Activated CD8-positive, alpha-beta memory T cell treated with anti-CD3 and anti-CD28 coated beads for 1 hour (primary cell): ENCODE measurements at regions not wholly inside any gene's neighbourhood (a gene's known extent, or its start where the extent isn't known, plus 50 kb on each side); places are given as distances from the start of the nearest gene placed in this dataset.
"Not testable (repeated sequence)": the region's sequence is repeated elsewhere in the genome, so short reads cannot be mapped to it uniquely, and the experiment has no call there.

Source experiments
- DNase-seq, 2 donors: peaks; one replicate each; pipeline ENCODE4 v3.0.0-alpha.2; 2020; ENCODE audit warnings: low read depth in 1 of 2; ENCODE audit errors: extremely low read depth in 1 of 2

- no peak for DNase-seq
Observed at GRCh38 chr21:35297665-35298064, 248.6 kb upstream of the RUNX1 start.

- DNase-seq = no peak
Observed at GRCh38 chr21:35294231-35294898, 245.3 kb upstream of the RUNX1 start.

- DNase-seq = no peak
Observed at GRCh38 chr21:35291973-35292627, 243.0 kb upstream of the RUNX1 start.

GRCh38 chr21:35291034-35291433 lies 241.9 kb upstream of the RUNX1 start:
- DNase-seq = no peak

GRCh38 chr21:35288238-35288637 lies 239.1 kb upstream of the RUNX1 start:
- DNase-seq = no peak

GRCh38 chr21:35284199-35284598 lies 235.1 kb upstream of the RUNX1 start:
- no peak for DNase-seq

- DNase-seq = no peak
Observed at GRCh38 chr21:35282944-35283343, 233.8 kb upstream of the RUNX1 start.

- no peak for DNase-seq
Observed at GRCh38 chr21:35281956-35282355, 232.9 kb upstream of the RUNX1 start.

- no peak for DNase-seq
Observed at GRCh38 chr21:35280231-35280630, 231.1 kb upstream of the RUNX1 start.

GRCh38 chr21:35275776-35276175 lies 226.7 kb upstream of the RUNX1 start:
- no peak for DNase-seq

- no peak for DNase-seq
Observed at GRCh38 chr21:35274923-35275322, 225.8 kb upstream of the RUNX1 start.

- DNase-seq = no peak
Observed at GRCh38 chr21:35274090-35274489, 225.0 kb upstream of the RUNX1 start.

GRCh38 chr21:35273333-35273732 lies 224.2 kb upstream of the RUNX1 start:
- DNase-seq = no peak

- not testable (repeated sequence) for DNase-seq
Observed at GRCh38 chr21:35271344-35272118, 222.4 kb upstream of the RUNX1 start.

GRCh38 chr21:35268817-35269216 lies 219.7 kb upstream of the RUNX1 start:
- no peak for DNase-seq

GRCh38 chr21:35268261-35268660 lies 219.2 kb upstream of the RUNX1 start:
- no peak for DNase-seq

- no peak for DNase-seq
Observed at GRCh38 chr21:35266546-35266945, 217.4 kb upstream of the RUNX1 start.

GRCh38 chr21:35265170-35265877 lies 216.2 kb upstream of the RUNX1 start:
- no peak for DNase-seq

- DNase-seq = no peak
Observed at GRCh38 chr21:35259457-35259856, 210.4 kb upstream of the RUNX1 start.

- DNase-seq = no peak
Observed at GRCh38 chr21:35258521-35258920, 209.4 kb upstream of the RUNX1 start.

GRCh38 chr21:35257413-35257812 lies 208.3 kb upstream of the RUNX1 start:
- DNase-seq = no peak
